Gastroesophageal sphincter (tissue), 4 donors: ENCODE measurements at regions not wholly inside any gene's neighbourhood (a gene's known extent, or its start where the extent isn't known, plus 50 kb on each side); places are given as distances from the start of the nearest gene placed in this dataset.
A peak's percentile ranks its signal among the peaks of the same experiment; 100 is the strongest.

ENCODE experiments used
- ATAC-seq: fragments of 150-250 bp; one replicate; pipeline ENCODE4 v1.9.1; 2016; ENCODE audit warnings: mild to moderate bottlenecking, moderate library complexity
- H3K27ac ChIP-seq, 4 donors: fragments of 200-600 bp; sonication (generic) in 3 of 4; 1 replicate in 3 of 4; 2 replicates in 1 of 4; pipeline ENCODE4 v1.5.1; 2016 to 2019
- H3K27me3 ChIP-seq: fragments of 200-600 bp; sonication (generic); one replicate; pipeline ENCODE4 v1.5.1; 2019
- H3K36me3 ChIP-seq, 2 donors: fragments of 200-600 bp; sonication (generic); one replicate each; pipeline ENCODE4 v1.5.1; 2019; ENCODE audit warnings: control low read depth in 1 of 2
- H3K4me1 ChIP-seq, 3 donors: fragments of 200-600 bp; sonication (generic); 1 replicate in 2 of 3; 2 replicates in 1 of 3; pipeline ENCODE4 v1.5.1; 2016 to 2019; ENCODE audit warnings: control low read depth in 2 of 3
- H3K4me3 ChIP-seq, 2 donors: fragments of 200-600 bp; sonication (generic); one replicate each; pipeline ENCODE4 v1.5.1; 2019; ENCODE audit warnings: mild to moderate bottlenecking in 1 of 2, moderate library complexity in 1 of 2
- H3K9me3 ChIP-seq, 3 donors: fragments of 200-600 bp; sonication (generic); one replicate each; pipeline ENCODE4 v1.5.1; 2017 to 2019; ENCODE audit warnings: control low read depth in 2 of 3
- CTCF ChIP-seq, 4 experiments: fragments of 200-600 bp in 2 of 4; fragments of 450-650 bp in 2 of 4; sonication (generic) in 1 of 4; IDR thresholded peaks; one replicate each; pipeline ENCODE4 v1.5.1; 2017 to 2019; ENCODE audit warnings: antibody characterized with exemption in 4 of 4, mild to moderate bottlenecking in 2 of 4, moderate library complexity in 2 of 4
- EP300 ChIP-seq: sonication (generic); formaldehyde crosslinking; IDR thresholded peaks from one replicate; pipeline ENCODE4 v1.6.1; 2017; ENCODE audit warnings: antibody characterized with exemption, mild to moderate bottlenecking
- POLR2A ChIP-seq, 2 donors: fragments of 450-650 bp; IDR thresholded peaks; one replicate each; pipeline ENCODE4 v1.6.1; 2017; ENCODE audit warnings: antibody characterized with exemption in 2 of 2, mild to moderate bottlenecking in 2 of 2, moderate library complexity in 1 of 2
- POLR2AphosphoS5 ChIP-seq: sonication (generic); formaldehyde crosslinking; IDR thresholded peaks from one replicate; pipeline ENCODE4 v1.6.1; 2017; ENCODE audit warnings: antibody characterized with exemption
- WGBS, 2 donors: methylation state at CpG; one replicate each; pipeline ENCODE4 v1.1.5; 2018; ENCODE audit warnings: low coverage in 1 of 2; 5-methylcytosine and 5-hydroxymethylcytosine counted together

- TF ChIP-seq EP300 (no peak), POLR2A (IDR thresholded peaks at IDR 0.05) (no peak), POLR2AphosphoS5 (no peak), CTCF (IDR thresholded peaks at IDR 0.05) (no peak)
- WGBS, 2 donors = 33 to 88% methylated on average over 1 to 5 of the region's 39 CpGs
- H3K4me1 ChIP-seq = peaks cover 0 to 28% (median 16%) of the 10 kb centered on the region in 3 donors
- H3K4me3 ChIP-seq = no peak overlapping the region
- peak overlapping the region in 1 of 4 donors; percentile 32 for H3K27ac ChIP-seq
- no peaks in the 10 kb centered on the region for H3K9me3 ChIP-seq
- H3K36me3 ChIP-seq = no peaks in the 10 kb centered on the region
- no peaks in the 10 kb centered on the region for H3K27me3 ChIP-seq
- no peak for ATAC-seq
Measured at GRCh38 chr6:167662075-167662880, 164.4 kb upstream of the AFDN start.

- WGBS, 2 donors = 100% methylated on average over 1 of the region's 14 CpGs; no CpG with 5 or more reads in 1 of the 2 donors
- H3K36me3 ChIP-seq = no peaks in the 10 kb centered on the region
- TF ChIP-seq EP300 = no peak
- TF ChIP-seq POLR2A (IDR thresholded peaks at IDR 0.05) = no peak
- TF ChIP-seq POLR2AphosphoS5 = no peak
- TF ChIP-seq CTCF (IDR thresholded peaks at IDR 0.05) = no peak
- ATAC-seq = no peak
- no peaks in the 10 kb centered on the region for H3K9me3 ChIP-seq
- H3K27ac ChIP-seq = no peak overlapping the region
- no peaks in the 10 kb centered on the region for H3K27me3 ChIP-seq
- no peak overlapping the region for H3K4me3 ChIP-seq
- H3K4me1 ChIP-seq = peaks cover 0 to 28% (median 16%) of the 10 kb centered on the region in 3 donors
Measured at GRCh38 chr6:167662881-167663205, 163.9 kb upstream of the AFDN start.

- Histone ChIP-seq H3K27me3 (no peaks in the 10 kb centered on the region), H3K4me1 (peaks cover 0 to 28% (median 16%) of the 10 kb centered on the region in 3 donors), H3K27ac (no peak overlapping the region), H3K9me3 (no peaks in the 10 kb centered on the region), H3K4me3 (no peak overlapping the region), H3K36me3 (no peaks in the 10 kb centered on the region)
- 80 to 100% methylated on average over 2 of the region's 4 CpGs for WGBS, 2 donors
- TF ChIP-seq POLR2AphosphoS5 (no peak), POLR2A (IDR thresholded peaks at IDR 0.05) (no peak), EP300 (no peak), CTCF (IDR thresholded peaks at IDR 0.05) (no peak)
- ATAC-seq = no peak
Measured at GRCh38 chr6:167663316-167663715, 163.4 kb upstream of the AFDN start.

GRCh38 chr6:167663784-167664443 is 162.8 kb upstream of the AFDN start:
- Histone ChIP-seq H3K27me3 (no peaks in the 10 kb centered on the region), H3K4me3 (no peak overlapping the region), H3K9me3 (no peaks in the 10 kb centered on the region), H3K4me1 (peaks cover 0 to 28% (median 16%) of the 10 kb centered on the region in 3 donors), H3K27ac (no peak overlapping the region), H3K36me3 (no peaks in the 10 kb centered on the region)
- WGBS, 2 donors = 81 to 91% methylated on average over 3 to 12 of the region's 24 CpGs
- ATAC-seq = no peak
- TF ChIP-seq POLR2AphosphoS5 (no peak), POLR2A (IDR thresholded peaks at IDR 0.05) (no peak), CTCF (IDR thresholded peaks at IDR 0.05) (no peak), EP300 (no peak)
